GM23338 (cell line): ENCODE measurements at regions not wholly inside any gene's neighbourhood (a gene's known extent, or its start where the extent isn't known, plus 50 kb on each side); places are given as distances from the start of the nearest gene placed in this dataset.

ENCODE experiments used
- ATAC-seq: fragments of 200-7000 bp; cut with Tn5 transposase; 3 replicates; pipeline ENCODE4 v1.9.1; 2020
- DNase-seq: peaks from one replicate; pipeline ENCODE4 v3.0.0-alpha.2; 2015; ENCODE audit warnings: low spot score
- H2AFZ ChIP-seq: fragments of 200-600 bp; sonication (generic); 2 replicates; pipeline ENCODE4 v1.8.0; 2016; ENCODE audit warnings: antibody characterized with exemption, mild to moderate bottlenecking, moderate library complexity
- H3F3A ChIP-seq: fragments of 200-600 bp; sonication (generic); replicated peaks from 2 replicates; pipeline ENCODE4 v1.8.0; 2017; ENCODE audit warnings: antibody characterized with exemption, mixed run types, low read depth
- H3K27ac ChIP-seq: fragments of 200-600 bp; sonication (generic); 2 replicates; pipeline ENCODE4 v1.6.1; 2016; ENCODE audit warnings: low read depth
- H3K27me3 ChIP-seq: fragments of 200-600 bp; sonication (generic); 2 replicates; pipeline ENCODE4 v1.8.0; 2016; ENCODE audit warnings: mild to moderate bottlenecking, mixed run types, moderate library complexity; ENCODE audit not compliant: insufficient read depth
- H3K36me3 ChIP-seq: fragments of 200-600 bp; sonication (generic); 2 replicates; pipeline ENCODE4 v1.8.0; 2016; ENCODE audit warnings: mild to moderate bottlenecking; ENCODE audit not compliant: insufficient read depth
- H3K4me1 ChIP-seq: fragments of 200-600 bp; sonication (generic); 2 replicates; pipeline ENCODE4 v1.8.0; 2016; ENCODE audit warnings: mild to moderate bottlenecking, moderate library complexity; ENCODE audit not compliant: insufficient read depth
- H3K4me2 ChIP-seq: fragments of 200-600 bp; sonication (generic); 2 replicates; pipeline ENCODE4 v1.7.1; 2017; ENCODE audit warnings: mixed run types
- H3K4me3 ChIP-seq: fragments of 200-600 bp; sonication (generic); 2 replicates; pipeline ENCODE4 v1.6.1; 2016; ENCODE audit warnings: mixed run types
- H3K79me2 ChIP-seq: fragments of 200-600 bp; sonication (generic); replicated peaks from 2 replicates; pipeline ENCODE4 v1.8.0; 2017; ENCODE audit warnings: mild to moderate bottlenecking; ENCODE audit not compliant: insufficient read depth
- H3K9me2 ChIP-seq: fragments of 200-600 bp; sonication (generic); 2 replicates; pipeline ENCODE4 v1.8.0; 2017; ENCODE audit not compliant: insufficient read depth
- H4K20me1 ChIP-seq: fragments of 200-600 bp; sonication (generic); replicated peaks from 2 replicates; pipeline ENCODE4 v1.8.0; 2017; ENCODE audit warnings: mild to moderate bottlenecking; ENCODE audit not compliant: insufficient read depth
- H3K27ac Mint-ChIP-seq: 2 replicates; pipeline ENCODE4 v1.8.0; 2020; ENCODE audit warnings: inconsistent platforms, mild to moderate bottlenecking, moderate library complexity, mixed read lengths
- H3K27me3 Mint-ChIP-seq: 3 replicates; pipeline ENCODE4 v1.8.0; 2022; ENCODE audit warnings: low read depth, mild to moderate bottlenecking, moderate library complexity, mixed read lengths, inconsistent platforms; ENCODE audit not compliant: insufficient read depth, poor library complexity
- H3K36me3 Mint-ChIP-seq: 3 replicates; pipeline ENCODE4 v1.8.0; 2021; ENCODE audit warnings: low read depth, mild to moderate bottlenecking, inconsistent platforms, moderate library complexity, mixed read lengths
- H3K4me1 Mint-ChIP-seq: 3 replicates; pipeline ENCODE4 v1.8.0; 2020; ENCODE audit warnings: mild to moderate bottlenecking, inconsistent platforms, mixed read lengths
- H3K4me3 Mint-ChIP-seq: 3 replicates; pipeline ENCODE4 v1.8.0; 2021; ENCODE audit warnings: moderate library complexity, mild to moderate bottlenecking, inconsistent platforms, mixed read lengths
- H3K9me3 Mint-ChIP-seq: 3 replicates; pipeline ENCODE4 v1.8.0; 2020; ENCODE audit warnings: moderate library complexity, mild to moderate bottlenecking, inconsistent platforms, mixed read lengths
- CREB1 ChIP-seq: fragments of 250-450 bp; sonication (Bioruptor Pico); IDR thresholded peaks from 2 replicates; pipeline ENCODE4 v1.5.0; 2020; ENCODE audit warnings: low read depth, mild to moderate bottlenecking, moderate library complexity
- EZH2 ChIP-seq: fragments of 200-600 bp; sonication (generic); IDR thresholded peaks from one replicate; pipeline ENCODE4 v1.8.0; 2017; ENCODE audit warnings: antibody characterized with exemption, mild to moderate bottlenecking, low read depth; ENCODE audit not compliant: unreplicated experiment
- JUNB ChIP-seq: IDR thresholded peaks from one replicate; pipeline ENCODE4 v1.6.1; 2016; ENCODE audit warnings: antibody characterized with exemption; ENCODE audit not compliant: unreplicated experiment
- POLR2AphosphoS5 ChIP-seq: IDR thresholded peaks from 2 replicates; pipeline ENCODE4 v1.6.1; 2016; ENCODE audit warnings: antibody characterized with exemption, low read depth
- STAT1 ChIP-seq: IDR thresholded peaks from one replicate; pipeline ENCODE4 v1.6.1; 2016; ENCODE audit warnings: antibody characterized with exemption; ENCODE audit not compliant: unreplicated experiment
- ZNF114 ChIP-seq: fragments of 250-450 bp; sonication (Bioruptor Pico); IDR thresholded peaks from 2 replicates; pipeline ENCODE4 v1.5.0; 2020; ENCODE audit warnings: mild to moderate bottlenecking, moderate library complexity
- ZNF331 ChIP-seq: fragments of 250-450 bp; sonication (Bioruptor Pico); IDR thresholded peaks from 2 replicates; pipeline ENCODE4 v1.5.0; 2020; ENCODE audit warnings: low read depth, mild to moderate bottlenecking, moderate library complexity
- TF ChIP-seq, protein P1 (sequence below): IDR thresholded peaks from one replicate; pipeline ENCODE4 v1.6.1; 2018; ENCODE audit warnings: antibody characterized with exemption; ENCODE audit not compliant: unreplicated experiment
- TF ChIP-seq, protein P2 (sequence below), 2 experiments: fragments of 200-600 bp in 1 of 2; sonication (generic) in 1 of 2; conservative IDR thresholded peaks; 2 replicates each; pipeline versions ENCODE4 v1.5.1 to v1.6.1; 2016 to 2017; ENCODE audit warnings: antibody characterized with exemption in 2 of 2, low read depth in 2 of 2, mild to moderate bottlenecking in 2 of 2, moderate library complexity in 1 of 2
- TF ChIP-seq, protein P3 (sequence below): IDR thresholded peaks from 2 replicates; pipeline ENCODE4 v1.6.1; 2016; ENCODE audit warnings: antibody characterized with exemption

DNA sequence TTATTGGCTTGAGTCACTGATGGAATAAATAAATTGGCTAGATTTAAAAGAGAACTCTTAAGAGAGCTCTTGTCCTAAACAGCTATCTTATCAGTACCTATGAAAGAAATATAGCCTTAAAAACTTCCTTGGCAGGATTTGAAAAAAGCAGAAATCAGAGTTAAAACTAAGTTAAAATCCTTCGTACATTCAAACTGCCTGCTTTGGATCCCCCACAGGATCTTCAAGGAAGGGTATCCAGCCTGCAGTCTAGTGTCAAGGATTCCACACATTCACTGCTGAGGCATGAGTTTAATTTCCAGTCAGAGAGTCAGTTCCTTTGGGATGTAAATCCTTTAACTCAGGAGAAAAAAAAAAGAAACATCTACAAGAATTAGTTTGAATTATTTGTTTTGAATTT lies 242.9 kb upstream of the UBASH3B start (continued):
- TF ChIP-seq, protein P1, sequence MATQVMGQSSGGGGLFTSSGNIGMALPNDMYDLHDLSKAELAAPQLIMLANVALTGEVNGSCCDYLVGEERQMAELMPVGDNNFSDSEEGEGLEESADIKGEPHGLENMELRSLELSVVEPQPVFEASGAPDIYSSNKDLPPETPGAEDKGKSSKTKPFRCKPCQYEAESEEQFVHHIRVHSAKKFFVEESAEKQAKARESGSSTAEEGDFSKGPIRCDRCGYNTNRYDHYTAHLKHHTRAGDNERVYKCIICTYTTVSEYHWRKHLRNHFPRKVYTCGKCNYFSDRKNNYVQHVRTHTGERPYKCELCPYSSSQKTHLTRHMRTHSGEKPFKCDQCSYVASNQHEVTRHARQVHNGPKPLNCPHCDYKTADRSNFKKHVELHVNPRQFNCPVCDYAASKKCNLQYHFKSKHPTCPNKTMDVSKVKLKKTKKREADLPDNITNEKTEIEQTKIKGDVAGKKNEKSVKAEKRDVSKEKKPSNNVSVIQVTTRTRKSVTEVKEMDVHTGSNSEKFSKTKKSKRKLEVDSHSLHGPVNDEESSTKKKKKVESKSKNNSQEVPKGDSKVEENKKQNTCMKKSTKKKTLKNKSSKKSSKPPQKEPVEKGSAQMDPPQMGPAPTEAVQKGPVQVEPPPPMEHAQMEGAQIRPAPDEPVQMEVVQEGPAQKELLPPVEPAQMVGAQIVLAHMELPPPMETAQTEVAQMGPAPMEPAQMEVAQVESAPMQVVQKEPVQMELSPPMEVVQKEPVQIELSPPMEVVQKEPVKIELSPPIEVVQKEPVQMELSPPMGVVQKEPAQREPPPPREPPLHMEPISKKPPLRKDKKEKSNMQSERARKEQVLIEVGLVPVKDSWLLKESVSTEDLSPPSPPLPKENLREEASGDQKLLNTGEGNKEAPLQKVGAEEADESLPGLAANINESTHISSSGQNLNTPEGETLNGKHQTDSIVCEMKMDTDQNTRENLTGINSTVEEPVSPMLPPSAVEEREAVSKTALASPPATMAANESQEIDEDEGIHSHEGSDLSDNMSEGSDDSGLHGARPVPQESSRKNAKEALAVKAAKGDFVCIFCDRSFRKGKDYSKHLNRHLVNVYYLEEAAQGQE = no peak
- TF ChIP-seq, protein P2, sequence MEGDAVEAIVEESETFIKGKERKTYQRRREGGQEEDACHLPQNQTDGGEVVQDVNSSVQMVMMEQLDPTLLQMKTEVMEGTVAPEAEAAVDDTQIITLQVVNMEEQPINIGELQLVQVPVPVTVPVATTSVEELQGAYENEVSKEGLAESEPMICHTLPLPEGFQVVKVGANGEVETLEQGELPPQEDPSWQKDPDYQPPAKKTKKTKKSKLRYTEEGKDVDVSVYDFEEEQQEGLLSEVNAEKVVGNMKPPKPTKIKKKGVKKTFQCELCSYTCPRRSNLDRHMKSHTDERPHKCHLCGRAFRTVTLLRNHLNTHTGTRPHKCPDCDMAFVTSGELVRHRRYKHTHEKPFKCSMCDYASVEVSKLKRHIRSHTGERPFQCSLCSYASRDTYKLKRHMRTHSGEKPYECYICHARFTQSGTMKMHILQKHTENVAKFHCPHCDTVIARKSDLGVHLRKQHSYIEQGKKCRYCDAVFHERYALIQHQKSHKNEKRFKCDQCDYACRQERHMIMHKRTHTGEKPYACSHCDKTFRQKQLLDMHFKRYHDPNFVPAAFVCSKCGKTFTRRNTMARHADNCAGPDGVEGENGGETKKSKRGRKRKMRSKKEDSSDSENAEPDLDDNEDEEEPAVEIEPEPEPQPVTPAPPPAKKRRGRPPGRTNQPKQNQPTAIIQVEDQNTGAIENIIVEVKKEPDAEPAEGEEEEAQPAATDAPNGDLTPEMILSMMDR (conservative IDR thresholded peaks at IDR 0.05; ENCODE audit: low read depth in 2 of 2) = no peak

DNA sequence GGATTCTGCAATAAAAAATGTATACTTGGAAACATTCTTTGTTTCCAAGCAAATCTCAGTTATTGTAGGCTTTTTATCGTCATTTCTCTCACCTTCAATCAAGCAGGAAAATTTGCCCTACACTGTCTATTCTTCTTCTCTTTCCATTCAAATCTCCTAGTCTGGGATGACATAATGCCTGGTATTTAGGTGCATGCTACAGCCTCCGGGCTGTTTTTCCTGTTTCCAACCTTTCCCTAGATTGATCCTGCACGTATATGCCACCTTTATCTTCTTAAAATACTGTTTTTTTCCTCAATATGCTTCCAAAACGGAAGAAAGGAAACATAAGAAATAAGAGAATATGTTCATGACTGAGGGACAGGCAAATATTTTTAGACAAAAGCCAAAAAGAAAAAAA lies 249.1 kb upstream of the UBASH3B start:
- H3K9me3 Mint-ChIP-seq = no peaks in the 10 kb centered on the region
- H3K27ac Mint-ChIP-seq = no peak overlapping the region
- no peaks in the 10 kb centered on the region for H3K9me2 ChIP-seq
- DNase-seq (no peak), ATAC-seq (no peak)
- no peaks in the 10 kb centered on the region for H3K36me3 ChIP-seq
- H3F3A ChIP-seq = no peaks in the 10 kb centered on the region
- no peak overlapping the region for H2AFZ ChIP-seq
- no peak overlapping the region for H3K27ac ChIP-seq
- H3K4me3 ChIP-seq = no peak overlapping the region
- peaks cover 14% of the 10 kb centered on the region for H3K4me1 ChIP-seq
- no peak overlapping the region for H3K4me2 ChIP-seq
- no peak overlapping the region for H3K4me3 Mint-ChIP-seq
- peaks cover 11% of the 10 kb centered on the region for H3K4me1 Mint-ChIP-seq
- H3K36me3 Mint-ChIP-seq = no peaks in the 10 kb centered on the region
- H4K20me1 ChIP-seq = no peaks in the 10 kb centered on the region
- H3K79me2 ChIP-seq = no peaks in the 10 kb centered on the region
- no peaks in the 10 kb centered on the region for H3K27me3 ChIP-seq
- H3K27me3 Mint-ChIP-seq = peaks cover 3% of the 10 kb centered on the region
- TF ChIP-seq CREB1 (CRISPR knock-in tag) (no peak), ZNF114 (no peak), STAT1 (no peak), EZH2 (no peak), JUNB (no peak), ZNF331 (CRISPR knock-in tag) (no peak), POLR2AphosphoS5 (no peak)
- TF ChIP-seq, protein P3, sequence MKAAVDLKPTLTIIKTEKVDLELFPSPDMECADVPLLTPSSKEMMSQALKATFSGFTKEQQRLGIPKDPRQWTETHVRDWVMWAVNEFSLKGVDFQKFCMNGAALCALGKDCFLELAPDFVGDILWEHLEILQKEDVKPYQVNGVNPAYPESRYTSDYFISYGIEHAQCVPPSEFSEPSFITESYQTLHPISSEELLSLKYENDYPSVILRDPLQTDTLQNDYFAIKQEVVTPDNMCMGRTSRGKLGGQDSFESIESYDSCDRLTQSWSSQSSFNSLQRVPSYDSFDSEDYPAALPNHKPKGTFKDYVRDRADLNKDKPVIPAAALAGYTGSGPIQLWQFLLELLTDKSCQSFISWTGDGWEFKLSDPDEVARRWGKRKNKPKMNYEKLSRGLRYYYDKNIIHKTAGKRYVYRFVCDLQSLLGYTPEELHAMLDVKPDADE = no peak
- TF ChIP-seq, protein P1 = no peak
